SU-DHL-6 (cell line): ENCODE measurements at regions not wholly inside any gene's neighbourhood (a gene's known extent, or its start where the extent isn't known, plus 50 kb on each side); places are given as distances from the start of the nearest gene placed in this dataset.

Experiments
- H2AFZ ChIP-seq: fragments of 200-600 bp; sonication (generic); 2 replicates; pipeline ENCODE4 v1.6.1; 2014; ENCODE audit warnings: low read depth, mild to moderate bottlenecking, moderate library complexity, mixed read lengths, antibody characterized with exemption, low read length; ENCODE audit not compliant: severe bottlenecking
- H3F3A ChIP-seq: fragments of 200-600 bp; shearing (Covaris generic); 2 replicates; pipeline ENCODE4 v1.6.0; 2016; ENCODE audit warnings: antibody characterized with exemption, mild to moderate bottlenecking; ENCODE audit not compliant: insufficient read depth
- H3K27ac ChIP-seq: fragments of 200-600 bp; sonication (generic); 2 replicates; pipeline ENCODE4 v1.5.1; 2016; ENCODE audit warnings: low read depth, mild to moderate bottlenecking, low read length, moderate library complexity, mixed read lengths
- H3K27me3 ChIP-seq: fragments of 200-600 bp; sonication (generic), shearing (Covaris generic); 2 replicates; pipeline ENCODE4 v1.6.0; 2014; ENCODE audit warnings: mild to moderate bottlenecking, low read length
- H3K36me3 ChIP-seq: fragments of 200-600 bp; sonication (generic); 2 replicates; pipeline ENCODE4 v1.6.1; 2014; ENCODE audit warnings: mild to moderate bottlenecking, low read length, mixed read lengths
- H3K4me2 ChIP-seq: fragments of 300-600, 200-600 bp; shearing (Covaris generic), sonication (generic); 2 replicates; pipeline ENCODE4 v1.6.0; 2014; ENCODE audit warnings: low read length, low read depth, mild to moderate bottlenecking; ENCODE audit not compliant: poor library complexity, severe bottlenecking
- H3K4me3 ChIP-seq: fragments of 200-600 bp; sonication (generic); 2 replicates; pipeline ENCODE4 v1.5.1; 2014; ENCODE audit warnings: antibody characterized with exemption, low read length, mild to moderate bottlenecking, mixed read lengths; ENCODE audit not compliant: insufficient read depth, poor library complexity, severe bottlenecking
- H3K79me2 ChIP-seq: fragments of 200-600 bp; sonication (generic); 2 replicates; pipeline ENCODE4 v1.6.1; 2014; ENCODE audit warnings: mild to moderate bottlenecking, low read length, moderate library complexity; ENCODE audit not compliant: insufficient read depth
- H3K9ac ChIP-seq: fragments of 200-600 bp; sonication (generic); 2 replicates; pipeline ENCODE4 v1.7.0; 2014; ENCODE audit warnings: mild to moderate bottlenecking, low read length
- H3K9me2 ChIP-seq: fragments of 200-600 bp; sonication (generic); replicated peaks from 2 replicates; pipeline ENCODE4 v1.6.1; 2014; ENCODE audit warnings: low read length; ENCODE audit not compliant: insufficient read depth
- H3K9me3 ChIP-seq: fragments of 200-600 bp; sonication (generic); 2 replicates; pipeline ENCODE4 v1.6.1; 2014; ENCODE audit warnings: low read length, mixed read lengths; ENCODE audit not compliant: insufficient read depth
- H4K20me1 ChIP-seq: fragments of 200-600 bp; sonication (generic); 2 replicates; pipeline ENCODE4 v1.6.1; 2014; ENCODE audit warnings: low read depth, mild to moderate bottlenecking, antibody characterized with exemption, low read length, moderate library complexity, mixed read lengths
- CTCF ChIP-seq: fragments of 200-600 bp; sonication (generic); IDR thresholded peaks from one replicate; pipeline ENCODE4 v1.5.1; 2017; ENCODE audit warnings: antibody characterized with exemption, mild to moderate bottlenecking, low read length, moderate library complexity; ENCODE audit not compliant: insufficient read depth, poor library complexity, severe bottlenecking
- EZH2phosphoT487 ChIP-seq: fragments of 200-600 bp; sonication (generic), shearing (Covaris generic); conservative IDR thresholded peaks from 2 replicates; pipeline ENCODE4 v1.6.1; 2018; ENCODE audit warnings: mild to moderate bottlenecking, antibody characterized with exemption, low read length, moderate library complexity, mixed read lengths

- H4K20me1 ChIP-seq = no peaks in the 10 kb centered on the region
- no peak overlapping the region for H3K9ac ChIP-seq
- no peak overlapping the region for H3K4me3 ChIP-seq
- TF ChIP-seq EZH2phosphoT487 (no peak), CTCF (no peak)
- H3K36me3 ChIP-seq = no peaks in the 10 kb centered on the region
- 0 out of 2 replicates have a peak, but pooled peaks cover 6% of the 10 kb centered on the region for H3K9me3 ChIP-seq
- no peaks in the 10 kb centered on the region for H3K27me3 ChIP-seq
- H3F3A ChIP-seq = no peaks in the 10 kb centered on the region
- H3K4me2 ChIP-seq = no peak overlapping the region
- H3K9me2 ChIP-seq = no peaks in the 10 kb centered on the region
- H3K27ac ChIP-seq = no peak overlapping the region
- H2AFZ ChIP-seq = no peak overlapping the region
- H3K79me2 ChIP-seq = no peaks in the 10 kb centered on the region
Measured at GRCh38 chr2:8564475-8564874, 117.4 kb upstream of the ID2 start.

GRCh38 chr2:8565399-8566154 lies 116.3 kb upstream of the ID2 start:
- TF ChIP-seq EZH2phosphoT487 (no peak), CTCF (no peak)
- no peaks in the 10 kb centered on the region for H3F3A ChIP-seq
- no peaks in the 10 kb centered on the region for H3K27me3 ChIP-seq

GRCh38 chr2:8566155-8566670 lies 115.6 kb upstream of the ID2 start:
- no peaks in the 10 kb centered on the region for H4K20me1 ChIP-seq
- H3K4me2 ChIP-seq = no peak overlapping the region
- no peaks in the 10 kb centered on the region for H3K36me3 ChIP-seq
- H3K9me3 ChIP-seq = 0 out of 2 replicates have a peak, but pooled peaks cover 6% of the 10 kb centered on the region
- no peak overlapping the region for H3K9ac ChIP-seq
- H3K4me3 ChIP-seq = no peak overlapping the region
- no peak overlapping the region for H2AFZ ChIP-seq
- H3F3A ChIP-seq = no peaks in the 10 kb centered on the region
- no peaks in the 10 kb centered on the region for H3K79me2 ChIP-seq
- no peaks in the 10 kb centered on the region for H3K27me3 ChIP-seq
- no peak for TF ChIP-seq CTCF
- no peak for TF ChIP-seq EZH2phosphoT487
- no peak overlapping the region for H3K27ac ChIP-seq
- no peaks in the 10 kb centered on the region for H3K9me2 ChIP-seq

More at GRCh38 chr2:8565399-8566154, 116.3 kb upstream of the ID2 start:
- Histone ChIP-seq H3K9me2 (no peaks in the 10 kb centered on the region), H3K27ac (no peak overlapping the region), H3K4me3 (no peak overlapping the region), H3K9me3 (0 out of 2 replicates have a peak, but pooled peaks cover 6% of the 10 kb centered on the region), H2AFZ (no peak overlapping the region), H4K20me1 (no peaks in the 10 kb centered on the region), H3K36me3 (no peaks in the 10 kb centered on the region), H3K9ac (no peak overlapping the region), H3K4me2 (no peak overlapping the region), H3K79me2 (no peaks in the 10 kb centered on the region)
